Hepatocyte (in vitro differentiated cells): ENCODE measurements at regions not wholly inside any gene's neighbourhood (a gene's known extent, or its start where the extent isn't known, plus 50 kb on each side); places are given as distances from the start of the nearest gene placed in this dataset.

Source experiments
- EZH2 ChIP-seq: fragments of 200-600 bp; sonication (generic); IDR thresholded peaks from 2 replicates; pipeline ENCODE4 v1.6.1; 2016; ENCODE audit warnings: antibody characterized with exemption, mild to moderate bottlenecking, borderline replicate concordance
- EZH2phosphoT487 ChIP-seq: fragments of 200-600 bp; sonication (generic); IDR thresholded peaks from one replicate; pipeline ENCODE4 v1.6.1; 2018; ENCODE audit warnings: antibody characterized with exemption, mild to moderate bottlenecking, low read depth, moderate library complexity; ENCODE audit not compliant: unreplicated experiment, severe bottlenecking
- TF ChIP-seq, protein P1 (sequence below): fragments of 200-600 bp; sonication (generic); IDR thresholded peaks from 2 replicates; pipeline ENCODE4 v1.5.1; 2016; ENCODE audit warnings: antibody characterized with exemption, mild to moderate bottlenecking; ENCODE audit not compliant: poor library complexity

DNA sequence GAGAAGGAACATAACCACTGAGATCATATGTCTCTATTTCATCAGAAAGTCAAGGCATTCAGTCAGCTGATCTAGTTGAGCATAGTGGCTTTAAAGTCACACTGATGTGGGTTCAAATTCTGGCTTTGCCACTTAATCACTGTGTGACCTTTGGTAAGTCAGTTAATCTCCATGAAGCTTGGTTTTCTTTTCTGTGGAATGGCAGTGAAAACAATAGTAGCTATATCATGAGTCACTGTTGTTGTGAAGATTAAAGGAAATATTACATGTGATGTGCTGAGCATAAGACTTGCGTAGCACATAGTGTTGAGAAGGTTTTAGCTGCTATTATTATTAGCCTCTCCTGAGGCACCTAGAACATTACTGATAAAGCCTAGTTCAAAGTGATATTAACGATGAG, 242.2 kb downstream of the FMR1NB start:
- TF ChIP-seq, protein P1, sequence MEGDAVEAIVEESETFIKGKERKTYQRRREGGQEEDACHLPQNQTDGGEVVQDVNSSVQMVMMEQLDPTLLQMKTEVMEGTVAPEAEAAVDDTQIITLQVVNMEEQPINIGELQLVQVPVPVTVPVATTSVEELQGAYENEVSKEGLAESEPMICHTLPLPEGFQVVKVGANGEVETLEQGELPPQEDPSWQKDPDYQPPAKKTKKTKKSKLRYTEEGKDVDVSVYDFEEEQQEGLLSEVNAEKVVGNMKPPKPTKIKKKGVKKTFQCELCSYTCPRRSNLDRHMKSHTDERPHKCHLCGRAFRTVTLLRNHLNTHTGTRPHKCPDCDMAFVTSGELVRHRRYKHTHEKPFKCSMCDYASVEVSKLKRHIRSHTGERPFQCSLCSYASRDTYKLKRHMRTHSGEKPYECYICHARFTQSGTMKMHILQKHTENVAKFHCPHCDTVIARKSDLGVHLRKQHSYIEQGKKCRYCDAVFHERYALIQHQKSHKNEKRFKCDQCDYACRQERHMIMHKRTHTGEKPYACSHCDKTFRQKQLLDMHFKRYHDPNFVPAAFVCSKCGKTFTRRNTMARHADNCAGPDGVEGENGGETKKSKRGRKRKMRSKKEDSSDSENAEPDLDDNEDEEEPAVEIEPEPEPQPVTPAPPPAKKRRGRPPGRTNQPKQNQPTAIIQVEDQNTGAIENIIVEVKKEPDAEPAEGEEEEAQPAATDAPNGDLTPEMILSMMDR = no peak
- no peak for TF ChIP-seq EZH2phosphoT487
- TF ChIP-seq EZH2 = no peak
